ENCODE measurements at regions not wholly inside any gene's neighbourhood (a gene's known extent, or its start where the extent isn't known, plus 50 kb on each side); places are given as distances from the start of the nearest gene placed in this dataset.

GRCh38 chr5:5980538-5980895 is 397.8 kb downstream of the MED10 start:
- TF ChIP-seq CTCF (IDR thresholded peaks at IDR 0.05) (no peak), POLR2AphosphoS5 (IDR thresholded peaks at IDR 0.05) (no peak)

All from gastroesophageal sphincter (tissue), 3 donors.